ENCODE measurements at regions not wholly inside any gene's neighbourhood (a gene's known extent, or its start where the extent isn't known, plus 50 kb on each side); places are given as distances from the start of the nearest gene placed in this dataset.

DNA sequence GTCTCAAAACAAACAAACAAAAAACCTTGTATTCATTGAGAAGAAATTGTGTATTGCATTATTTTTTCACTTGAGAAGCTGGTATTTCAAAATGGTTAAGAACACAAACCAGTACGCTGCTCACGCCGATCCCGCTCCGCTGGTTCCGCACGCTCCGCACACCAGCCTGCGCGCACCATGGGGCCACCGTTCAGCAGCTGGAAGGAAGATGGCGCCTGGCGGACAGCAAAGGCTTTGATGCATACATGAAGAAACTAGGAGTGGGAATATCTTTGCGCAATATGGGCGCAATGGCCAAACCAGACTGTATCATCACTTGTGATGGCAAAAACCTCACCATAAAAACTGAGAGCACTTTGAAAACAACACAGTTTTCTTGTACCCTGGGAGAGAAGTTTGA is 75.7 kb downstream of the RBM43 start:
- Mint-ChIP-seq H3K4me3 (ENCODE audit: unreplicated experiment) (no peak overlapping the region), H3K27me3 (ENCODE audit: unreplicated experiment) (peaks cover 2% of the 10 kb centered on the region), H3K9me3 (ENCODE audit: unreplicated experiment) (no peaks in the 10 kb centered on the region), H3K4me1 (ENCODE audit: low read depth, unreplicated experiment) (peaks cover 15% of the 10 kb centered on the region), H3K27ac (ENCODE audit: unreplicated experiment) (no peak overlapping the region), H3K36me3 (ENCODE audit: unreplicated experiment) (no peaks in the 10 kb centered on the region)
- no peak for DNase-seq
- TF ChIP-seq, protein P1, sequence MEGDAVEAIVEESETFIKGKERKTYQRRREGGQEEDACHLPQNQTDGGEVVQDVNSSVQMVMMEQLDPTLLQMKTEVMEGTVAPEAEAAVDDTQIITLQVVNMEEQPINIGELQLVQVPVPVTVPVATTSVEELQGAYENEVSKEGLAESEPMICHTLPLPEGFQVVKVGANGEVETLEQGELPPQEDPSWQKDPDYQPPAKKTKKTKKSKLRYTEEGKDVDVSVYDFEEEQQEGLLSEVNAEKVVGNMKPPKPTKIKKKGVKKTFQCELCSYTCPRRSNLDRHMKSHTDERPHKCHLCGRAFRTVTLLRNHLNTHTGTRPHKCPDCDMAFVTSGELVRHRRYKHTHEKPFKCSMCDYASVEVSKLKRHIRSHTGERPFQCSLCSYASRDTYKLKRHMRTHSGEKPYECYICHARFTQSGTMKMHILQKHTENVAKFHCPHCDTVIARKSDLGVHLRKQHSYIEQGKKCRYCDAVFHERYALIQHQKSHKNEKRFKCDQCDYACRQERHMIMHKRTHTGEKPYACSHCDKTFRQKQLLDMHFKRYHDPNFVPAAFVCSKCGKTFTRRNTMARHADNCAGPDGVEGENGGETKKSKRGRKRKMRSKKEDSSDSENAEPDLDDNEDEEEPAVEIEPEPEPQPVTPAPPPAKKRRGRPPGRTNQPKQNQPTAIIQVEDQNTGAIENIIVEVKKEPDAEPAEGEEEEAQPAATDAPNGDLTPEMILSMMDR (IDR thresholded peaks at IDR 0.05; ENCODE audit: partially characterized antibody, unreplicated experiment) = no peak

DNA sequence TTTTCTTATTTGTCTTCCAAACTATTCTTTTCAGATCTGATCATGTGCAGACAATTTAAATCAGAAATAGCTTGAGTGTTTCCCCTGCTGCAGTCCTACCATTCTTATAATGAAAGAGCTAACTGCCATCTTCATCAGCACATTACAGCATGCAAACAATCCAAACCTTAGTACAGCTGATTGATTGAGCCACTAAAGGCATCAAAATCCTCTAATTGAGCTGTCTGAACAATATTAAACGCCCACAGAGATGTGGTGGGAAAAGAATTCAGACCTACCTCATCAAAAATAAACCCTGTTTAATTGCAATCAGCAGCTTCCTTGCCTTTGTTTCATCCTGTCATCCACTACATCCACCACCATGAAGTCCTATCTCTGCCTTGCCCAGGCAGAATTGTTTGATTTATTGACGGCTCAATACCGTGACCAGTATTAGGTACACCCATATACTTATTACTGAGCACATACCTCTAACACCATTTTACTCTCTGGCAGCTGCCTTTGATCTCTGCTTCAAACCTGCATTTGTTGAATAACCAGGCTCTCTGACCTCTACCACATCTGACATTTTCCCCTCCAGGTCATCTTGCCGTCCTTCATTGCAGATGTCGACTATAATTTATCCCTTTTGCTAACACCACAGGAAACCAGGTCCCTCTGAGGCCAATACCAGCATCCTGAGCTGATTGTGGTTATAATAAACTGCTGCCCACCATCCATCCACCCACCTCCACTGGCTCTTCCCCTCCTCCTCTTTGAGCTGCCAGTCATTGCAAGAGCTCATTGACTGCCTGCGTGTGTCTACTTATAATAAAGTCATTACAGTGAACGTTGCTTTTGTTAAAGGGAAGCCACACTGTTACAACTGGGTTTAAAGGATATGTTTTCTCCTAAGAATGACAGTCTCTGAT is 78.5 kb downstream of the RBM43 start:
- H3K36me3 Mint-ChIP-seq (ENCODE audit: unreplicated experiment) = no peaks in the 10 kb centered on the region
- H3K4me3 Mint-ChIP-seq (ENCODE audit: unreplicated experiment) = no peak overlapping the region
- peaks cover 2% of the 10 kb centered on the region for H3K27me3 Mint-ChIP-seq (ENCODE audit: unreplicated experiment)
- peaks cover 16% of the 10 kb centered on the region for H3K4me1 Mint-ChIP-seq (ENCODE audit: low read depth, unreplicated experiment)
- TF ChIP-seq, protein P1 (IDR thresholded peaks at IDR 0.05; ENCODE audit: partially characterized antibody, unreplicated experiment) = no peak
- no peak for DNase-seq
- H3K9me3 Mint-ChIP-seq (ENCODE audit: unreplicated experiment) = no peaks in the 10 kb centered on the region
- no peak overlapping the region for H3K27ac Mint-ChIP-seq (ENCODE audit: unreplicated experiment)

DNA sequence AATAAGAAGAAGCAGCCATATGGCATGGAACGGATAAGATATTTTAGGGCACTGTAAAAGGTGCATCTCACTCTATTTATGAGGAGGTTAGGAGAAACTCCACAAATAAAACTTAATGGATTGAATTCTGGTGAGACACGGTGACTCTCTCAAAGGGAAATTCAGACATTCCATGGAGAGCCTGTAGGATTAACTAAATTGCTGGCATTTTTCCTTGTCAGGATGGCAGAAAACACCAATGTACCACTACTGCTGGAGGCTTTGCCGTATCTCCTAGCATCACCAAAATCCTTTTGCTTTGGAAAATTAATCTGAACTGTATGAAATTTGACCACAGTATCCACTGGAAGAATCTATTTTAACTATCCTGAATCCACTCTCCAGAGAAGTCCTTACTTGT is 79.3 kb downstream of the RBM43 start:
- DNase-seq = no peak
- no peaks in the 10 kb centered on the region for H3K36me3 Mint-ChIP-seq (ENCODE audit: unreplicated experiment)
- H3K4me3 Mint-ChIP-seq (ENCODE audit: unreplicated experiment) = no peak overlapping the region
- H3K9me3 Mint-ChIP-seq (ENCODE audit: unreplicated experiment) = no peaks in the 10 kb centered on the region
- TF ChIP-seq, protein P1 (IDR thresholded peaks at IDR 0.05; ENCODE audit: partially characterized antibody, unreplicated experiment) = no peak
- no peak overlapping the region for H3K27ac Mint-ChIP-seq (ENCODE audit: unreplicated experiment)
- peaks cover 2% of the 10 kb centered on the region for H3K27me3 Mint-ChIP-seq (ENCODE audit: unreplicated experiment)
- peaks cover 16% of the 10 kb centered on the region for H3K4me1 Mint-ChIP-seq (ENCODE audit: low read depth, unreplicated experiment)

DNA sequence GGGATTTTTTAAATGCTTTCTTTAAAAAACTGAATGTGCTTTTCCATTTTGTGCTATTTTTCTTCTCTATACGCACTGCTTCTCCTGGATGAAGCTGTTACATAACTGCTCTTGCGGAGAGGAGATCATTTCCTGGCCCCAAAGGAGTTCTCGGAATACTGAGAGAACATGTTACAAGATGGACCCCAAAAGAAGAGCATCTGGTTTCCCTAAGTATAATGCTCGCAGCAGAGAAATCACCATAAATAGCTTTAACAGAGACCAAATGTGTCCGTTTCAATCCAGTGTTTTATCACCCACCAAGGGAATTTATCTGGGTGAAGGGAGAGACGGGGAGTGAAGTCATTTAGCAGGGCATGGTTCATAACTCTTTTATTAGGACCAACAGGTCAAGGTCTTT is 80.1 kb downstream of the RBM43 start:
- peaks cover 16% of the 10 kb centered on the region for H3K4me1 Mint-ChIP-seq (ENCODE audit: low read depth, unreplicated experiment)
- no peak for DNase-seq
- no peaks in the 10 kb centered on the region for H3K9me3 Mint-ChIP-seq (ENCODE audit: unreplicated experiment)
- H3K27ac Mint-ChIP-seq (ENCODE audit: unreplicated experiment) = peak overlapping the region; percentile 0
- no peaks in the 10 kb centered on the region for H3K36me3 Mint-ChIP-seq (ENCODE audit: unreplicated experiment)
- TF ChIP-seq, protein P1 (IDR thresholded peaks at IDR 0.05; ENCODE audit: partially characterized antibody, unreplicated experiment) = no peak
- H3K4me3 Mint-ChIP-seq (ENCODE audit: unreplicated experiment) = peak overlapping the region; percentile 5
- peaks cover 2% of the 10 kb centered on the region for H3K27me3 Mint-ChIP-seq (ENCODE audit: unreplicated experiment)

DNA sequence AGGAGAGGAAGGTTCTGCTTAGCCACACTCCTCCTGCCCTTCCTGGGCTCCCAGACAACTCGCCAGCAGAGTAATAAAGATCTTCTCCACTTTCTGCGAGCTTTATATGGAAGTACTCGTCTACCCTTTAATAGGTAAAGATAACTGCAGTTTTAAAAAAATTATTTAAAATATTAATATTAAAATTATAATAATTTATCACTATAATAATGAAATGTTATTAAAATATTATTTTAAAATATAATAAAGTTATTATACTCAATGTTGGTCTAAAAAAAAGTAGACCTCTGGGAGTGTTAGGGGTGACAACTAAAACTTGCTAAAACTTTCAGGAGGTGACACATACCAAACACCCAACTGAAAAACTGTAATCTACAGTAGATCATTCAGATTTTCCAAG is 81.5 kb downstream of the RBM43 start:
- H3K27me3 Mint-ChIP-seq (ENCODE audit: unreplicated experiment) = peaks cover 2% of the 10 kb centered on the region
- H3K9me3 Mint-ChIP-seq (ENCODE audit: unreplicated experiment) = no peaks in the 10 kb centered on the region

More for the DNA sequence above, 81.5 kb downstream of the RBM43 start:
- Mint-ChIP-seq H3K4me1 (ENCODE audit: low read depth, unreplicated experiment) (peaks cover 16% of the 10 kb centered on the region), H3K4me3 (ENCODE audit: unreplicated experiment) (no peak overlapping the region), H3K36me3 (ENCODE audit: unreplicated experiment) (no peaks in the 10 kb centered on the region), H3K27ac (ENCODE audit: unreplicated experiment) (no peak overlapping the region)
- DNase-seq = no peak
- TF ChIP-seq, protein P1 (IDR thresholded peaks at IDR 0.05; ENCODE audit: partially characterized antibody, unreplicated experiment) = no peak

Measured in glutamatergic neuron (in vitro differentiated cells).